NCI-H82 (cell line): ENCODE measurements at regions not wholly inside any gene's neighbourhood (a gene's known extent, or its start where the extent isn't known, plus 50 kb on each side); places are given as distances from the start of the nearest gene placed in this dataset.
"Not testable (repeated sequence)": the region's sequence is repeated elsewhere in the genome, so short reads cannot be mapped to it uniquely, and the experiment has no call there.

Experiments
- DNase-seq: peaks from one replicate; lab custom pipeline; 2025; lab: John Stamatoyannopoulos, UW

- no peak for DNase-seq
Measured at GRCh38 chr20:1754306-1754705, 96.7 kb upstream of the SIRPG start.

- DNase-seq, result no peak
Measured at GRCh38 chr20:1752045-1752444, 94.5 kb upstream of the SIRPG start.

- no peak for DNase-seq
Measured at GRCh38 chr20:1748777-1749176, 91.2 kb upstream of the SIRPG start.

GRCh38 chr20:1747953-1748577 is 90.5 kb upstream of the SIRPG start:
- no peak for DNase-seq

- not testable (repeated sequence) for DNase-seq
Measured at GRCh38 chr20:1742049-1742434, 84.5 kb upstream of the SIRPG start.

GRCh38 chr20:1741309-1742048 is 83.9 kb upstream of the SIRPG start:
- DNase-seq, result no peak

GRCh38 chr20:1737134-1737533 is 79.6 kb upstream of the SIRPG start:
- DNase-seq, result no peak

GRCh38 chr20:1735417-1736089 is 78.0 kb upstream of the SIRPG start:
- DNase-seq, result no peak

- peak; percentile 46 for DNase-seq
Measured at GRCh38 chr20:1734269-1734858, 76.8 kb upstream of the SIRPG start.

GRCh38 chr20:1731828-1732375 is 74.3 kb upstream of the SIRPG start:
- not testable (repeated sequence) for DNase-seq

- not testable (repeated sequence) for DNase-seq
Measured at GRCh38 chr20:1730981-1731711, 73.6 kb upstream of the SIRPG start.

- DNase-seq, result not testable (repeated sequence)
Measured at GRCh38 chr20:1727303-1727702, 69.7 kb upstream of the SIRPG start.

GRCh38 chr20:1724901-1725300 is 67.3 kb upstream of the SIRPG start:
- no peak for DNase-seq

- DNase-seq, result no peak
Measured at GRCh38 chr20:1722513-1723050, 65.0 kb upstream of the SIRPG start.

GRCh38 chr20:1721687-1722512 is 64.3 kb upstream of the SIRPG start:
- DNase-seq, result no peak

- no peak for DNase-seq
Measured at GRCh38 chr20:1720845-1721475, 63.4 kb upstream of the SIRPG start.

- DNase-seq, result no peak
Measured at GRCh38 chr20:1720226-1720625, 62.6 kb upstream of the SIRPG start.

GRCh38 chr20:1718604-1719384 is 61.2 kb upstream of the SIRPG start:
- no peak for DNase-seq
